Spleen (tissue), 7 donors: ENCODE measurements at regions not wholly inside any gene's neighbourhood (a gene's known extent, or its start where the extent isn't known, plus 50 kb on each side); places are given as distances from the start of the nearest gene placed in this dataset.

ENCODE experiments used
- POLR2AphosphoS5 ChIP-seq, 3 donors: sonication (generic); formaldehyde crosslinking; IDR thresholded peaks; one replicate each; pipeline ENCODE4 v1.5.1; 2017; ENCODE audit warnings: antibody characterized with exemption in 3 of 3
- TF ChIP-seq, protein P1 (sequence below), 11 experiments: fragments of 200-600 bp in 7 of 11; fragments of 450-650 bp in 4 of 11; sonication (generic) in 4 of 11; IDR thresholded peaks in 8 of 11; conservative IDR thresholded peaks in 3 of 11; 1 replicate in 7 of 11; 2 replicates in 4 of 11; pipeline versions ENCODE4 v1.4.0 to v1.8.0; 2016 to 2021; ENCODE audit warnings: antibody characterized with exemption in 11 of 11, inconsistent platforms in 4 of 11, mild to moderate bottlenecking in 1 of 11
- donor health status: DM: no; HTN: no; CAD: no; lungs with moderate emphysema.
- donor health status: DM: no; HTN: no; CAD: no.
- donor health status: DM: no; HTN: no; CAD: no.

DNA sequence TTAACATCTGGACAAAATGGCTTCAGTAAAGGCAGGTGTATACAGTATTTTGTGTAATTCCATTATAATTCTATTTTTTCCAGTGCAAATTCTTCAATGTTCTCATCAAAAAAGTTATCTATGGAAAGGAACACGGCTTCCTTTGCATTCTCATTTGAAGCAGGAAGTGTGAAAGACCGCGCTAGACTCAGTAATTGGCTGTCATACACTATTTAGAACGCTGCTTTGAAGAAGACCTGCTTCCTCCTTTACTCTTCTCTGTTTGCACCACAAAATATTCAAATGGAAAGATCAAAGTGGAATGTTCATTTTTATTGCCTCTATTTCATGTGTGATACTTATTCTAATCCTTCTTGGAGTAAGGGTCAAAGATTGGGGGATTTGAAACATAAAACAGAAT lies 883.7 kb downstream of the TSN start:
- TF ChIP-seq, protein P1, sequence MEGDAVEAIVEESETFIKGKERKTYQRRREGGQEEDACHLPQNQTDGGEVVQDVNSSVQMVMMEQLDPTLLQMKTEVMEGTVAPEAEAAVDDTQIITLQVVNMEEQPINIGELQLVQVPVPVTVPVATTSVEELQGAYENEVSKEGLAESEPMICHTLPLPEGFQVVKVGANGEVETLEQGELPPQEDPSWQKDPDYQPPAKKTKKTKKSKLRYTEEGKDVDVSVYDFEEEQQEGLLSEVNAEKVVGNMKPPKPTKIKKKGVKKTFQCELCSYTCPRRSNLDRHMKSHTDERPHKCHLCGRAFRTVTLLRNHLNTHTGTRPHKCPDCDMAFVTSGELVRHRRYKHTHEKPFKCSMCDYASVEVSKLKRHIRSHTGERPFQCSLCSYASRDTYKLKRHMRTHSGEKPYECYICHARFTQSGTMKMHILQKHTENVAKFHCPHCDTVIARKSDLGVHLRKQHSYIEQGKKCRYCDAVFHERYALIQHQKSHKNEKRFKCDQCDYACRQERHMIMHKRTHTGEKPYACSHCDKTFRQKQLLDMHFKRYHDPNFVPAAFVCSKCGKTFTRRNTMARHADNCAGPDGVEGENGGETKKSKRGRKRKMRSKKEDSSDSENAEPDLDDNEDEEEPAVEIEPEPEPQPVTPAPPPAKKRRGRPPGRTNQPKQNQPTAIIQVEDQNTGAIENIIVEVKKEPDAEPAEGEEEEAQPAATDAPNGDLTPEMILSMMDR (IDR thresholded peaks at IDR 0.05 in 8 of 11, conservative IDR thresholded peaks at IDR 0.05 in 3 of 11): no peak
- no peak for TF ChIP-seq POLR2AphosphoS5 (IDR thresholded peaks at IDR 0.05)
